ENCODE measurements at regions not wholly inside any gene's neighbourhood (a gene's known extent, or its start where the extent isn't known, plus 50 kb on each side); places are given as distances from the start of the nearest gene placed in this dataset.

DNA sequence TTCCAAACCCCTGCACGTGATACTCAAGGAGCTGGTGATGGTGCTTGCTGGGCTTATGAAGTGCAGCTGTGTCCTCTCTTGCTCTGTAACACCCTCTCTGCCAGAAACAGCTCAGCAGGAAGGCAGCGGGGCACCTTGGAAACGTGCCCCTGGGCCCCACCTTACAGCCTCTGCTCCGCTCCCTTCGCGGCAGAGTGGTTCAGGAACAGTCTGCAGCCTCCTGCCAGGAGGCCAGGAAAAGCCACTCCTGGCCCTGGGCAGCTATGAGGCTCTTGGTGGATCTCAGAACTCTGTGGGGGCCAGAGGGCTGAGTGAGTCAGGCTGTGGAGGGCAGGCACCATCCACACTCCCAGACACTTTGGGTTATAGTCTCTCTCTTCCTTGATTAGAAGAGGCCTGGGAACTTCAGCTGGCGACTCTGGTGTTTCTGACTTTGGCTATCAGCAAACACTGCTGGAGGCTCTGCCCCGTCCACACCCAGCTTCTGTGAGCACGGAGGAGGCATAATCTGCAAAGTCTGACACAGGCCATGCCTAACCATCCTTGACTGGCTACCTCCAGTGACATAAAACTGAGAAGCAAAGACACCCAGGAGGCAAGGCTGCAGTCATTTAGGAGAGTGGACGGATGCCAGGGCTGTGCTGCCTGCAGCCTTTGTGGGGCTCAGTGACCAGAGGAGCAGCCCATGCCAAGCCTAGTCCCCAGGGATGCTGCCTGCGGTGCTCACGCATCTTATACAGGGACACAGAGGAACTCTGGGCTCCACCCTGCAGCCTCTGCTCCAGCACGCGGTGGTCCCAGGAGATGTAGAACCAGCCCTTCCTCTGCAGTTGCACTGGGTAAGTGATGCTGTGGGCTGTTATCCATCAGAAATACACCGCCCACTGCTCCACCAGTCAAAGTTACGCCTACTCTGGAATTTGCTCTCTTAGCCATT lies 65.3 kb downstream of the METRNL start:
- DNase-seq, result no peak

DNA sequence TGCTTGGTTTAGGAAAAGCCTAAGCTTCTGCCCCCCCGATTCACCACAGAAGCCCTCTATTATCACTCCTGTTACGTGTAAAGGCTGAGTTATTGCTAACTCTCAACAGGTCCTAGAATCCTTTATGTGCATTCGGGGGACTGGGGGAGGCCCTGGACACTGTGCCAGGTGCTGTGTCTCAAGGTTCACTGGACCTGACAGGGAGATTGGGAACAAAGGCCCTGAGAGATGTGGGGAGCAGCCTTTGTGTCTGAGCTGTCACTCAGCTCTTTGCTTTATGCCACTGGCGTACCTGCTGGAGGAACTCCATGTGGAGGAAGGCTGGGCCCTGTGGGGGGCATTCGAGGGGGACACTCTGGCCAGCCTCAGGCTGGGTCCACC lies 65.9 kb downstream of the METRNL start:
- DNase-seq, result no peak

DNA sequence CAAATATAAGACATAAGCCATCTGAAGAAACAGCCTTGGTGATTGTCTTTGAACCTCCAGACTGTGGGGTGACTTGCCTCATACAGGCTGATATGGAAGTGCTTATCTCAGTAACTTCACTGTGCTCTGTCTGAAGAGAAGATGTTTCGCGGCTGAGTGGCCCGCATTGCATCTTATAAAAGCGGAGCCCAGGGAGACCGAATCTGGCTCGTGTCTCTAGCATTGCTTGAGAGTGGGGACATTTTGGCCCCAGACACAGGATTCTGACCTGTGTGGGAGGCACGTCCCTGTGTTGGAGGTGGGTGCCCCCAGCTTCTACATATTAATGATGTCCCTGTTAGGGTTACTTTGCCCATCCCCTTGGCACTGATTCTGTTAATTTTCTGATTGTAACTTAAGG lies 66.4 kb downstream of the METRNL start:
- no peak for DNase-seq

DNA sequence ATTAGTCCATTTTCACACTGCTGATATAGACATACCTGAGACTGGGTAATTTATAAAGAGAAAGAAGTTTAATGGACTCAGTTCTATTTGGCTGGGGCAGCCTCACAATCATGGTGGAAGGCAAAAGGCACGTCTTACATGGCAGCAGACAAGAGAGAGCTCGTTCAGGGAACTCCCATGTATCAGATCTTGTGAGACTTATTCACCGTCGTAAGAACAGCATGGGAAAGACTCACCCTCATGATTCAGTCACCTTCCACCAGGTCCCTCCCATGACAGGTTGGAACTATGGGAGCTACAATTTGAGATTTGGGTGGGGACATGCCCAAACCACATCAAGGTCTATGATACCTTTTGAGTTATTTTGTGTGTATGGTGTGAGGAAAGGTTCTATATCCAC lies 66.9 kb downstream of the METRNL start:
- no peak for DNase-seq

DNA sequence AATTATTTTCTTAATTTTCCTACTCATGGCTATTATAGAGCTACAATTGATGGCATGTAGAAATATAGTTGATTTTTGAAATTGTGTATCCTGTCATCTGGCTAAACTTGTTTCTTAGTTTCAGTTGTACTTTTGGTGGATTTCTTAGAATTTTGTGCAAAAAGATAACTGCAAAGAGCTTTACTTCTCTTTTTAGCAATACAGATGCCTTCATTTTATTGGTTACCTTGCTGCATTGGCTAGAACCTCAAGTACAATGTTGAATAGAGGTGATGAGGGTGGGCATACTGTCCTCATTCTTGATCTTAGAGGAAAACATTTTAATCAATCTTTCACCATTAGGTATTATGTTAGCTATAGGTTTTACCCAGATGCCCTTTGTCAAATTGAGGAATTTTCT lies 67.9 kb downstream of the METRNL start:
- DNase-seq, result no peak

DNA sequence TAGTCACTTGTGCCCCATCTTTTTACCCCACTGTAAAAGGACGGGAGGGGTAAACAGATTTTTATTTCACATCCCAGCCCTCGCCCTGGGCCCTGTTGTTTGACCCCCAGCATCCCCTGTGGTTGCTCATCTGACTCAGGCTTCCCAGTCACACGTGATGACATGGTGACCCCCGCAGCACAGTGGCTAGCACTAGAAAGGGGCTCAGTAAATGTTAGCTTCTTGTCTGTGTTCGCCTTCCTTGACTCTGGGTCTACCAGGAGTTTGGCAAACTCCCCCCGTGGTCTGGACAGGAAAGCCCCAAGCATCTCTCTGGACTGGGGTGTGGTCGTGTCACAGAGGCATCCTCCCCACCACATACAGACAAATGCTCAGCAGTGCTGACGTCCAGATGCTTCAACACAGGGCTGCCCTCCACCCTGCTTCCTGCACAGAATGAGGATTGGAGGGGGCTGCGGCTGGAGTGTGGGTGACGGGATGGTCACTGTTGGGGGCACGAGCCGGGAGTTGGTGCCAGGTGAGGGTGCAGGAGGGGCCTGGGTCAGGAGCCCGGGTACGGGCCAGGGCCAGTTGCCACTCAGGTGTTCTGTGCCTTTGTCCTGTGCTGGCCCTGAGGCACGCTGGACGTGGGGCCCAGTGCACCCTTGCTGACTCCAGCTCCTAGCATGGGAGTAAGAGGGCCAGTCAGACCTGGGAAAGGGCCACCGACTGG lies 69.1 kb downstream of the METRNL start:
- no peak for DNase-seq

DNA sequence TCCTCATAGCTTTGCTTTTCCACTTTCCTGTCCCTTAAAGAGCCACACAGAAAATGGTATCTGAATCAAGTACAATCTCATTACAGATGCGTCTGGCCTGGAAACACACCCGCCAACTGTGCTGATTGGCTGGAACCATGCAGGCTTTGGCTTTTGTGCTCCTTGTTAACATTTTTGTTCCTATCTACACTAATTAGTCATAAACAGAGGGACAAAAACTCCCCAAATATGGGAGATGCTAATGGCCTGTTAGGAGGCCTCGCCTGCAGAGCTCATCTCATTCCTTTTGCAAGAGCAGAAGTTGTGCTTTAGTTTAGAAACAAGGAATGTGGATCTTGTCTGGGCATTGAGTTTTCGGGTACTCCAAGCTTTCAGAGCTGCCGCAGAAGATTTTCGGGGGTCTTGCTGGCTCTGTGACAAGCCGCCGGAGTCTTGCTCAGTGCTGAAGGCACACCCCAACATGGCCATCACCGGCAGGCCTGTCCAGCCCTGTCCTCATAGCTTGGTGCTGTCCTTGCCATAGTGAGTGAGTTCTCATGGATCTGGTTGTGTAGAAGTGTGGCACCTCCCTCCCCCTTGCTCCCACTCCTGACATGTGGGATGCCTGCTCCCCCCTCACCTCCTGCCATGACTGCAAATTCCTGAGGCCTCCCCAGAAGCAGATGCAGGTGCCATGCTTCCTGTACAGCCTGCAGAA lies 69.8 kb downstream of the METRNL start:
- DNase-seq, result no peak

DNA sequence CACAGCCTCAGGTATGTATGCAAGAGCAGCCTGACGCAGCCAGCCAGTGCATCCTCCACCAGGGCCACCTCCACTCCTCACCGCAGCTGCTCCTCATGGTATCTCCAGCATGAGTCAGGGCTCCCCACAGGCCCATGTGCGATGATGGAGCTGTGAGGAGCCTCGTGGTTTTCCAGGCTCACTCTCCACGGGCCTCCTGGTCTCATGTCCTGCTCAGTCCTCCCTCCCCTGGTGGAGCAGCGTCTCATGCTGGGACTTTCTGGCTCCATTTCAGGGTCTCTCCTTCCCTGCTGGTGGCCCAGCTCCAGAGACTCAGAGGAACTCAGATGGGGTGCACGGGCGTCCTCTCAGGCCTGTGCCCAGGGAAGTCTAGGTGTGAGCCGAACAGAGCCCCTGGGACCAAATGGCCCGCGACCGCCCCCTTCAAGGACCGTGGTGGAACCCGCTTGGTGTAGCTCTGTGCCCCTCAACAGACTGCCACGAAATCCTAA lies 70.4 kb downstream of the METRNL start:
- no peak for DNase-seq

DNA sequence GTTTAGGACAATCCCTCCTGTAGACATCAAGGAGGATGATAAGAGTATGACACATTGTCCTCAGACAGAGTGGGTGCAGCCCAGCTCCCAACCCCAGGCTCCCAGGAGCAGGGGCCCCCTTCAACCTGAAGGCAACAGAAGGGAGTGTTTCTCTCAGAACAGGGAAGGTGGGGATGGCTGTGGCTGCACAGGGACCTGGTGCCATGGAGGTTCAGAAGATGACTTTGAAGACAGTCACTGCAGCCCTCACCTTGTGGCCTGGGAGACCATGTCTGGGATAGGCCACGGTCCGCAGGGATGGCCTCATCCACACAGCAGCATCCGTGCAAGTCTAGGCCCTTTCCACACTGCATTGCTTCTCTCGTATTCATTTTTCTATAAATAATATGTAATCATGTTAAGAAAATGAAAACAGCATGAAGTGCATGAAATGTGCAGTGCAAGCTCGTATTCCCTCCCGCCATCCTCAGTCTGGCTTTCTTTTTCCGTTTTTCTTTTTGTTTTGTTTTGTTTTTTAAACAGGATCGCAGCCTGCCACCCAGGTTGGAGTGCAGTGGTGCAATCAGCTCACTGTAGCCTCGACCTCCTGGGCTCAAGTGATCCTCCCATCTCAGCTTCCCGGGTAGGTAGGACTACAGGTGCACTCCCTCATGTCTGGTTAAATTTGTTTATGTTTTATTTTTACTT lies 71.1 kb downstream of the METRNL start:
- DNase-seq, result no peak

DNA sequence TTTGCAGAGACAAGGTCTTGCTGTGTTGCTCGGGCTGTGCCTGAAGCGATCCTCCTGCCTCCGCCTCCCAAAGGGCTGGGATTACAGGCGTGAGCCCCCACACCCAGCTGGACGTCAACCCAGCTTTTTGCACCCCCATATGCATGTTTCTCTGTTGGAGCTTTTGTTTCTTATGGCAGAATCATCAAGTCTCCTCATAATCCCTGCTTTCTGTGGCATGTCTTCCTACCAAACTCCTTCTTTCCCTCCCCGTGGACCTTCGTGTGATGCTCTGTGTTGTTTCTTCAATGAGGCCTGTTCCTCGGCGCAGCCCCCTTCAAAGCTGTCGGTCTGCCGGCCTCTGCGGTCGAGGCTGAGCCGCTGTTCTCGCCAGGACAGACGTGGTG lies 71.6 kb downstream of the METRNL start:
- DNase-seq, result no peak

DNA sequence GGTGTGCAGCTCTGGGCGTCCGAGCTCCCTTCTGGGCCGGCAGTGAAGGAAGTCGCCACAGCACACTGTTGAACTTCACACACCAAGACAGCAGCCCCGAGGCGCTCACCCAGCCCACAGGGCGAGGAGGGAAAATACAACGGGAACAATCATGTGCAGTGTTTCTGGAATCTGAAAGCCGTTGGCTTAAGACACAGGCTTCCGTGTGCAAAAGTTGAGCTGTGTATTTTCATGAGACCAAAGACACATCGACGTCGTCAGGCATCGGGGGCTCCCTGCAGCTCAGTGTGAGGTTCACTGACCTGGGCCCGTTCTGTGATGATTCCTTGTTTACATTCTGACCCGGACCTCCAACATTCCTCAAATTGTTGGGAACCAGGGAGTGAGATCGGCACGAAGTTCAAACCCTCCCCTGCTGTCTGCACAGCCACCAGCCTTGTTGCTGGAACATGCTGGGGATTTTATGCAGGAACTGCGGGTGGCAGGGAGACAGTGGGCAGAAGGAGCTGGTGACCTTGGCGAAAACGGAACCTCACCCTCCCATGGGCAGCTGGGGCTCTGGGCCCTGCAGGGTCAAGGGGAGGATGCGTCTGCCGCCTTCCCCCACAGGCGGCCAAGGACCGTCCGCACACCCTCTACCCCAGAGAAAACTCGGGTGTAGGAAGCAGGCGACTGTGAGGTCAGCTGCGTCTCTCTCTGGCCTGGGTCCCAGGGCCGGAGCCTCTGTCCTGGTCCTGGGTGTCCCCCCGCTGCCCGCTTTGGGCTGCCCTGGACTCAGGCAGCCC lies 72.2 kb downstream of the METRNL start:
- DNase-seq, result no peak

DNA sequence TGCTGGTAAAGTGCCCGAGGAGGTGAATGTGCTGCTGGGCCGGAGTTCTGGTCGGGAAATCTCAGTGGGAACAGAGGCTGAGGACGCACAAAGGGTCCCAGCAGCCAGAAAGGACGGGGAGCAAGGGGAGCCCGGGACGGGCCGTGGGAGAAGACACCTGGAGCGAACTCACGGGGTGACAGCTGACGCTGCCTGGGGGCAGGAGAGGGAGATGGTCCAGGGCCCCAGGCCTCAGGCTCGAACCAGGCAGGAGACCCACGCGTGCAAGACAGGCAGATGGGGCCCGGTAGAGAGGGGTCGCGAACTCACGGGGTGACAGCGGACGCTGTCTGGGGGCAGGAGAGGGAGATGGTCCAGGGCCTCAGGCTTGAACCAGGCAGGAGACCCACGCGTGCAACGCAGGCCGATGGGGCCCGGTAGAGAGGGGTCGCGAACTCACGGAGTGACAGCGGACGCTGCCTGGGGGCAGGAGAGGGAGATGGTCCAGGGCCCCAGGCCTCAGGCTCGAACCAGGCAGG lies 72.9 kb downstream of the METRNL start:
- no peak for DNase-seq

DNA sequence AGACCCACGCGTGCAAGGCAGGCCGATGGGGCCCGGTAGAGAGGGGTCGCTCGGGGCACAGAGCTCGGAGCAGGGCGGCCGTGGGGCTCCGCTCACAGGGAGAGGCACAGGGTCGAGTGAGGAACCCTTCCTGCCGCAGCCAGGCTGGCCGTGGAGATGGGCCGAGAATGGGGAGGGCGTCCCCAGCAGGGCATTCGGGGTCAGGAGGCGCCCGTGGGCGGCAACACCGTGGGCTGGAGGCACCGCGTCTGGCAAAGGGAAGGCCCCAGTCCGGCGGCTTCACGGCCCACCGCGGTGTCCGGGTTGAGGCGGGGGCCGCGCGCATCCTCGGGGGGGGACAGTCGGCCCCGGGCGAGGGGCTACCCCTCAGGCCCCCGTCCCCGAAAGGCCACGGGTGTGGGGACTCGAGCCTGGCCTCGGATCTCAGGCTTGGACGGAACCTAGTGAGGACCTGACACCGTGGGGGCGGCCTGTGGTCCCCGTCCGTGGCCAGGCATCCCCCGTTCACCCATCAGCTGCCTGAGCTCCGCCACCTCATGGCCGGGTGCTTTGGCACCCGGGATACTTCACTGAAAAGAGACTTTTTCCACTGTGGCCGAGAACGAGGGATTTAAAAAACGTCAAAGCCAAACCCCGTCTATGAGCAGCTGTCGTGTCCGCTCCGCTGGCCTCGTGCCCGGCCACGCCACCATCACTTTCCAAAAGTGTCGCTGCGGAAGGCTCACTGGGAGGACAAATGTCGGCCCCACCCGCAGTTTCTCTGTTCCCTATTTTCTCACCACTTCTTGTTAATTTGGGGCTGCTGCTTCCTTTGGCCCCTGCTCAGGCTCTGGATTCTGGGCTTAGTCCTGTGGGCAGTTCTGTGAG lies 73.6 kb downstream of the METRNL start:
- DNase-seq, result no peak

DNA sequence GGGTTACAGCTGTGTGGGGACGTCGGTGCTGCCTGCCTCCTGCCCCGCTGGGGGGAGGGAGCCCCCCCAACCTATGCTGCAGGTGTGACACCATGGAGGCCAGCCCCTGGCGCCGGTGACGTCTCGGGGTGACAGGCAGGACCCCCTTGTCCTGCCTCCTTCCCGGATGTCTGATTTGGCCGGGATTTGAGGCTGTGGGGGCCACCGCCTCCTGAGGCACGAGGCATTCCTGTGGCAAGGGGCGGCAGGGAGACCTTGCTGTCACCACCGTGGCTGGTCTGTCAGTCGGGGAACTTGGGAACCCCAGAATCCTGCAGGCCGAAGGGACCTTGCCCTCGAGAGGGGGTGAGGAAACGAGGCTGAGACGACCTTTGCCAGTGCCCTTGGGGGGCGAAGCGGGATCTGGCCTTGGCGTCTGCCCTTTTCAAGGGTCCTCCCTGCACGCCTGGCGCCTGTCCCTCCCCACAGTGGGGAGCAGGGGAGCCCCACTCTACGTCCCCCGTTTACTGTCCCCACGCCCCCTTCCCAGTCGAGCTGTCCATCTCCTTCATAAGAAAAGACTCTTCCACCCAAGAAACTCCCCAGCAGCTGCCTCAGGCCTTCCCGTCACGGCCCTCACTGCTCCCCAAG lies 74.4 kb downstream of the METRNL start:
- DNase-seq, result no peak

DNA sequence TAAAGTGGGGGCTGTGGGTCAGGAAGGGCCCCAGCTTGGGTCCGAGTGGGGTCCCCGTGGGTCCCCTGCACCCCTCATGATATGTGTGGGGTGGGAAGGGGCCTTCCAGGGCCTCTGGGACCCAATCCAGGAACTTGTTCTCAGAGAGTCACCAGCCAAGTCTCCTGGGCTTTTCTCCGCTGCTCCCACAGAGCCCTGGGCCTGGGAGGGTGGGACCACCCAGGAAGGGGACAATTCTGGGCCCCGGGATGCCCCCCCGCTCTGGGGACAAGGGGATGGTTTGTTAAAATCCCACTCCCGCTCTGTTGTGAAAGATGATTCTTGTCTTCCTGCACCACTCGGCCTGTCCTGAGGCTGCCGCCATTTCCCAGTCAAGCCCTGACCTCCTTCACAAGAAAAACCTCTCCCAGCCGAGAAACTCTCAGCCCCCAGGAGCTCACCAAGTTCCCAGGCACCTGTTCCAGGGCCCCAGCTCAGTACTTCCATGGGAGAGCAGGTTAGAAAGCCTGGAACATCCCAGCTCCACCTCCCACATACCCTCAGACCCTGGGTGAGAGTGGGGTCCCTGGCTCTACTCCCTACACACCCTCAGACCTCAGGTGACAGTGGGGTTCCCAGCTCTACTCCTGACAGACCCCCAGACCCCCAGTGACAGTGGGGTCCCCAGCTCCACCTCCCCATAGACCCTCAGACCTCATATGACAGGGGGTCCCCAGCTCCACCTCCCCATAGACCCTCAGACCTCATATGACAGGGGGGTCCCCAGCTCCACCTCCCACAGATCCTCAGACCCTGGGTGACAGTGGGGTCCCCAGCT lies 75.1 kb downstream of the METRNL start:
- DNase-seq, result no peak

DNA sequence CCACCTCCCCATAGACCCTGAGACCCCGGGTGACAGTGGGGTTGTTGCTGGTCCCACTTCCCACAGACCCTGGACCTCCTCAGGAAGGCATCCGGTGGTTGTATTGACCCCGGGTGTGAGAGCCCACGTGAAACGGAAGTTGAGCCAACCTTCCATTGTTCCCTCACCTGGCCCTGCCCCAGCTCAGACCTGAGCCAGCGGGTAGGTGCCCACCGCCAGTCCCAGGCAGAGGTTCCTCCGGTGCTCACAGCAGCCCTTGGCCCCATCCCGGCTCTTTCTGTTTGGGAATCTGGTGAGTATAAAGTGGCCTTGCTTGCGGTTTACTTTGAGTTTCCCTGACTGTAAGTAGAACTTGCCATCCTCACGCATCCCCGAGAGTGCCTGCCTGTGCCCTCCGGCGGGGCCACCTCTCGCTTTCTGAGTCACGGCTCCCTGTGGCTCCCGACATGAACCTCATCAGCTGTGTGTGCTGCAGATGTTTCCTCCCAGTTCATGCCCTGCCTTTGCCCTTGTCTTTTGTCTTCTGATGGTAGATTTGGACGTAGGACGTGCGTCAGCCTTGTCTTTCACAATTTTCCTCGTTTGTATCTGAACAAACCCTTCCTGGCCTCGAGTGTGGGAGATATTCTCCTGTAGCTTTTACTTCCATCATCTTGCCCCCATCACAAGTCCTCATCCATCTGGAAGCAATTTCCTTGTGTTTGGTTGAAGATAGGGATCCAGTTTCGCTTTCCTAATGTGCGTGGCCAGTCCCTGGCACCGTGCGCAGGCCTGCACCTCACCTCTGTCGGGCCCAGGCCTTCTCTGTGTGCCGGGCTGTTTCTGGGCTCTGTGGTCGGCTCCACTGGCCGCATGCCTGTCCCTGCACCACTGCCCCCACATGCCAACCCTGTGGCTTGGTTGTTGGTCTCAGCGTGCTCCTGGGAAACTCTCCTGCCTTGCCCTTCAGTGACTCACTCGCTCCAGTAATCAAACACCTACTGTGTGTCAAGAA lies 76.0 kb downstream of the METRNL start:
- no peak for DNase-seq

DNA sequence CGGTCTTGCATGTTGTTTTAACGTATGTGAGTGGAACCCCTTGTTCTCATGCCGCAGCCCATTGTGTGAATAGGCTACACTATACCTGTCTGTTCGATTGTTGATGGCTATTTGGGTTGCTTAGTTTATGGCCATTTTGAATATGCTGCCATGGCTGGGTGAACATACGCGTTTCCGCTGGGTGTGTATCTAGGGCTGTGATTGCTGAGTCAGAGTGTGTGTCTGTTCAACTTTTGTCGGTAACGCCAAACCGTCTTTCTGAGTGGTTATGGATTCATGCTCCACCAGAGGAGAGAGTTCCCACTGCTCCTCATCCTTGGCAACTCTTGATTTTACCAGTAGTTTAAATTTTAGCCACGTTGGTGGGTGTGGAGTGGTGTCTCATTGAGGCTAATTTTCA lies 77.0 kb downstream of the METRNL start:
- no peak for DNase-seq

Measured in activated naive CD4-positive, alpha-beta T cell (primary cell).